ENCODE measurements at regions not wholly inside any gene's neighbourhood (a gene's known extent, or its start where the extent isn't known, plus 50 kb on each side); places are given as distances from the start of the nearest gene placed in this dataset.

DNA sequence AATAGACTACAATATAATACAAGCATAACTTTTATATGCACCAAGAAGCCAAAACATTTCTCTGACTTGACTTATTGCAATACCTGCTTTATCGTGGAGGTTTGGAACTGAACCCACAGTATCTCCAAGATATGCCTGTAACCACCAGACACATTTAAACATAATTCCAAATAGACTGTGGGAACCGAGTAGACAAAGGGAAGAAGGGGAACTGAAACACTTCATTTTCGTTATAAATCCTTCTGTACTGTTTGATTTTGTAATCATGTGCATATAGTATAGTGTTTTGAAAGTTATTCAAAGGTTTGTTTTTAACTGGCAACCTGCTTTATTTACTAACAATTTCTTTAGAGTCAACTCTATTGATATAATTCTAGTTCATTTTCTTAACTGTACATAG lies 154.9 kb upstream of the BEND6 start:
- TF ChIP-seq, protein P1, sequence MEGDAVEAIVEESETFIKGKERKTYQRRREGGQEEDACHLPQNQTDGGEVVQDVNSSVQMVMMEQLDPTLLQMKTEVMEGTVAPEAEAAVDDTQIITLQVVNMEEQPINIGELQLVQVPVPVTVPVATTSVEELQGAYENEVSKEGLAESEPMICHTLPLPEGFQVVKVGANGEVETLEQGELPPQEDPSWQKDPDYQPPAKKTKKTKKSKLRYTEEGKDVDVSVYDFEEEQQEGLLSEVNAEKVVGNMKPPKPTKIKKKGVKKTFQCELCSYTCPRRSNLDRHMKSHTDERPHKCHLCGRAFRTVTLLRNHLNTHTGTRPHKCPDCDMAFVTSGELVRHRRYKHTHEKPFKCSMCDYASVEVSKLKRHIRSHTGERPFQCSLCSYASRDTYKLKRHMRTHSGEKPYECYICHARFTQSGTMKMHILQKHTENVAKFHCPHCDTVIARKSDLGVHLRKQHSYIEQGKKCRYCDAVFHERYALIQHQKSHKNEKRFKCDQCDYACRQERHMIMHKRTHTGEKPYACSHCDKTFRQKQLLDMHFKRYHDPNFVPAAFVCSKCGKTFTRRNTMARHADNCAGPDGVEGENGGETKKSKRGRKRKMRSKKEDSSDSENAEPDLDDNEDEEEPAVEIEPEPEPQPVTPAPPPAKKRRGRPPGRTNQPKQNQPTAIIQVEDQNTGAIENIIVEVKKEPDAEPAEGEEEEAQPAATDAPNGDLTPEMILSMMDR (IDR thresholded peaks at IDR 0.05; ENCODE audit: low read depth, low read length, missing input control), result no peak
- TF ChIP-seq SP1 (IDR thresholded peaks at IDR 0.05), result no peak
- TF ChIP-seq, protein P2, sequence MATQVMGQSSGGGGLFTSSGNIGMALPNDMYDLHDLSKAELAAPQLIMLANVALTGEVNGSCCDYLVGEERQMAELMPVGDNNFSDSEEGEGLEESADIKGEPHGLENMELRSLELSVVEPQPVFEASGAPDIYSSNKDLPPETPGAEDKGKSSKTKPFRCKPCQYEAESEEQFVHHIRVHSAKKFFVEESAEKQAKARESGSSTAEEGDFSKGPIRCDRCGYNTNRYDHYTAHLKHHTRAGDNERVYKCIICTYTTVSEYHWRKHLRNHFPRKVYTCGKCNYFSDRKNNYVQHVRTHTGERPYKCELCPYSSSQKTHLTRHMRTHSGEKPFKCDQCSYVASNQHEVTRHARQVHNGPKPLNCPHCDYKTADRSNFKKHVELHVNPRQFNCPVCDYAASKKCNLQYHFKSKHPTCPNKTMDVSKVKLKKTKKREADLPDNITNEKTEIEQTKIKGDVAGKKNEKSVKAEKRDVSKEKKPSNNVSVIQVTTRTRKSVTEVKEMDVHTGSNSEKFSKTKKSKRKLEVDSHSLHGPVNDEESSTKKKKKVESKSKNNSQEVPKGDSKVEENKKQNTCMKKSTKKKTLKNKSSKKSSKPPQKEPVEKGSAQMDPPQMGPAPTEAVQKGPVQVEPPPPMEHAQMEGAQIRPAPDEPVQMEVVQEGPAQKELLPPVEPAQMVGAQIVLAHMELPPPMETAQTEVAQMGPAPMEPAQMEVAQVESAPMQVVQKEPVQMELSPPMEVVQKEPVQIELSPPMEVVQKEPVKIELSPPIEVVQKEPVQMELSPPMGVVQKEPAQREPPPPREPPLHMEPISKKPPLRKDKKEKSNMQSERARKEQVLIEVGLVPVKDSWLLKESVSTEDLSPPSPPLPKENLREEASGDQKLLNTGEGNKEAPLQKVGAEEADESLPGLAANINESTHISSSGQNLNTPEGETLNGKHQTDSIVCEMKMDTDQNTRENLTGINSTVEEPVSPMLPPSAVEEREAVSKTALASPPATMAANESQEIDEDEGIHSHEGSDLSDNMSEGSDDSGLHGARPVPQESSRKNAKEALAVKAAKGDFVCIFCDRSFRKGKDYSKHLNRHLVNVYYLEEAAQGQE (IDR thresholded peaks at IDR 0.05), result no peak
- TF ChIP-seq NR2F2 (IDR thresholded peaks at IDR 0.05), result no peak
- TF ChIP-seq GABPA (IDR thresholded peaks at IDR 0.05 in 1 of 2, conservative IDR thresholded peaks at IDR 0.05 in 1 of 2), result no peak
- TF ChIP-seq, protein P3, sequence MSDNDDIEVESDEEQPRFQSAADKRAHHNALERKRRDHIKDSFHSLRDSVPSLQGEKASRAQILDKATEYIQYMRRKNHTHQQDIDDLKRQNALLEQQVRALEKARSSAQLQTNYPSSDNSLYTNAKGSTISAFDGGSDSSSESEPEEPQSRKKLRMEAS (IDR thresholded peaks at IDR 0.05), result no peak
- no peak for TF ChIP-seq RAD21 (IDR thresholded peaks at IDR 0.05)
- TF ChIP-seq, protein P4, sequence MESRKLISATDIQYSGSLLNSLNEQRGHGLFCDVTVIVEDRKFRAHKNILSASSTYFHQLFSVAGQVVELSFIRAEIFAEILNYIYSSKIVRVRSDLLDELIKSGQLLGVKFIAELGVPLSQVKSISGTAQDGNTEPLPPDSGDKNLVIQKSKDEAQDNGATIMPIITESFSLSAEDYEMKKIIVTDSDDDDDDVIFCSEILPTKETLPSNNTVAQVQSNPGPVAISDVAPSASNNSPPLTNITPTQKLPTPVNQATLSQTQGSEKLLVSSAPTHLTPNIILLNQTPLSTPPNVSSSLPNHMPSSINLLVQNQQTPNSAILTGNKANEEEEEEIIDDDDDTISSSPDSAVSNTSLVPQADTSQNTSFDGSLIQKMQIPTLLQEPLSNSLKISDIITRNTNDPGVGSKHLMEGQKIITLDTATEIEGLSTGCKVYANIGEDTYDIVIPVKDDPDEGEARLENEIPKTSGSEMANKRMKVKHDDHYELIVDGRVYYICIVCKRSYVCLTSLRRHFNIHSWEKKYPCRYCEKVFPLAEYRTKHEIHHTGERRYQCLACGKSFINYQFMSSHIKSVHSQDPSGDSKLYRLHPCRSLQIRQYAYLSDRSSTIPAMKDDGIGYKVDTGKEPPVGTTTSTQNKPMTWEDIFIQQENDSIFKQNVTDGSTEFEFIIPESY (IDR thresholded peaks at IDR 0.05), result no peak
